GOT3 (cell line): ENCODE measurements at regions not wholly inside any gene's neighbourhood (a gene's known extent, or its start where the extent isn't known, plus 50 kb on each side); places are given as distances from the start of the nearest gene placed in this dataset.
"Not testable (repeated sequence)": the region's sequence is repeated elsewhere in the genome, so short reads cannot be mapped to it uniquely, and the experiment has no call there.

Experiments used
- DNase-seq: peaks from one replicate; lab custom pipeline; 2025; ENCODE audit warnings: mixed read lengths; lab: John Stamatoyannopoulos, UW

GRCh38 chr5:145450286-145450885 lies 384.8 kb downstream of the PRELID2 start:
- DNase-seq: no peak

DNA sequence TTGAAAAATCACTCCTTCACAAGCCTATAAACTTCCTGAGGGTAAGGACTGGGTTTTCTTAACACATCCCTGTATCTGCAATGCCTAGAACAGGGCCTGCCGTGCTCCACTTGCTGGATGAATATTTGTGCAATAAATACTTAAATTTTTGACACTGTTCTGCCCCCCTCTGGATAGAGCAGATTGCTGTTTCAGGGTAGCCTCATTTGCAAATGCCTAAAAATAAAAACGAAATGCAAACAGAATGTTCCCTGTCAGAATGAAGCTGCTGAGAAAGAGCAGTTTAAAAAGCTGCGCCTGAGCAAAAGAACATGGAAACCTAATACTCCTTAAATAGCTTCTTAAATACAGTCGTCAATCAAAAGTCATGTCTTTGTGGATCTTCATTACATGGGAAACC lies 385.3 kb downstream of the PRELID2 start:
- DNase-seq: no peak

DNA sequence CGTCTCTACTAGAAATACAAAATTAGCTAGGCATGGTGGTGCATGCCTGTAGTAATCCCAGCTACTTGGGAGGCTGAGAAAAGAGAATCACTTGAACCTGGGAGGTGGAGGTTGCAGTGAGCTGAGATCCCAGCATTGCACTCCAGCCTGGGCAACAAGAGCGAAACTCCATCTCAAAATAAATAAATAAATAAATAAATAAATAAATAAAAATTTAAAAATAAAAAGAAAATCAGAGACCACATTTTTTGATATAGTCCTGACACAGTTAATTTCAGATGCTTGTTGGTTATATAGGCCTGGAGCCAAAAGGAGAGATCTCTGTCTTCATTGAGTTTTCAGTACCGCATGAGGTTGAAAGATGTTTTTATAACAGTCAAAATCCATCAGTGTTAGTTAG lies 388.3 kb downstream of the PRELID2 start:
- not testable (repeated sequence) for DNase-seq

DNA sequence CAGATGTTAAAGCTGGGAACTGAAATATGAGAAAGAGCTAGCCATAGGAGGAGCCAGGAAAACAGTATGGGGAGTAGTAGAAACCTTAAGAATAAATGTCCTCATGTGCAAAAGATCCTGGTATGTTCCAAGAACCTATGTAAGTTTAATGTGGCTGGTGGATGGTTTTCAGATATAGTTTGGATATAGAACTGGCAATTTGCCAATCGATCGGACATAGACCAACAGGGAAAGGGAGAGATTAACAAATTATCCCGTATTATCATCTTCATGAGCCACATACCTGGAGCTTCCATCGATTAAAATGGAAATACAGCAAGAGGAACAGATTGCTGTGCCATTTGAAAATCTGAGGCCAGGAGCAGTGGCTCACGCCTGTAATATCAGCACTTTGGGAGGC lies 388.7 kb downstream of the PRELID2 start:
- no peak for DNase-seq

GRCh38 chr5:145445027-145445426 lies 390.1 kb downstream of the PRELID2 start:
- no peak for DNase-seq

GRCh38 chr5:145443964-145444363 lies 391.2 kb downstream of the PRELID2 start:
- no peak for DNase-seq

GRCh38 chr5:145443366-145443765 lies 391.8 kb downstream of the PRELID2 start:
- DNase-seq: no peak

- not testable (repeated sequence) for DNase-seq
Observed at GRCh38 chr5:145442661-145443060, 392.5 kb downstream of the PRELID2 start.

DNA sequence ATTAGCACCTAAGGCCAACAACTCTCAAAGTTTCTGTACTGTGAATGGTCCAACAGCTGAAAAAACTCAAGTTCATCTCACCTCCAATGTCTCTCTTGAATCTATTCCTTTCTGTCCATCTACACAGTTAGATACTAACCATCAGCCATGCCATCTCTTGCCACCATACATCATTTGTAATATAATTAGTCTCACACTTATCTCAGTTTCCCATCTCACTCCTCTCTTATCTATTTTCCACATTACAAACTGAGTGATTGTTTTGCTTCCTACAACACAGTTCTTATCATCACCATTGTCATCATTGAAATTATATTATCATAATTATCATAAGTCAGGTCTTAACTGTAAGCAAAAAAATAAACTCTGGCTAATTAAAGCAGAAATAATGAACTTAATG lies 393.9 kb downstream of the PRELID2 start:
- no peak for DNase-seq

DNA sequence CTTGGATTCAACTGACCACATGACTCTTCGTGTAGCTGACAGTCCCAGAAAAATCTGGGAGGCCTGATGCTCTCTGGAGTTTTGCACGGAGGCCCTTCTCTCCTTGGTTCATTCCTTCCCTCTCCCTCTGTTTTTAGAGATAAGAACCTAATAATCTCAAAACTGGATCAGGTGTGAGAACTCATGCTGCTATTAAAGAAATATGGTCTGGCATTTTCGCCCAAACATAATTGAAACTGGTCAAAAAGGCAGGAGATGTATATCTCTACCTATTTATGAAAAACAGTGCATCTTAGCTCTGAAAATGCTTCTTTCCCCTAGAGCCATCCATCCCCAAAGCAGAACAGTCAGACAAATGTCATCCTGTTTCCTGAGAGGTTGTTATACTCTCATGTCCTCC lies 397.5 kb downstream of the PRELID2 start:
- no peak for DNase-seq

- no peak for DNase-seq
Observed at GRCh38 chr5:145433077-145433476, 402.1 kb downstream of the PRELID2 start.

DNA sequence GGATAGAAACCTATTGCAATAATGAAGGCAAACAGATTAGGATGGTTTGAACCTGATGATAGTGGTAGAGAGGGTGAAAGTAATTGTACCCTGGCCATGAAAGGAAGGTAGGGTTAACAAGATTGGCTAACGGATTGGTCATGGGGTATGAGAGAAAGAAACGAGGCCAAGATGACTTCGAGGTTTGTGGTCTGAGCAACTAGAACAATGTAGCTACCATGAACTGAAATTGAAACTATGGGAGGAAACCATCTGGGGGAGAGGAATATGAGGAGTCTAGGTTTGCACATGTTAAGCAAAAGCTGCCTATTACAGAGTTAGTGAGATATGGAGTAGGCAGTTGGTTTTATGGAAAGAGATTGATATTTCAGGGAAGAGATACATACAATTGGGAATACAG lies 406.0 kb downstream of the PRELID2 start:
- no peak for DNase-seq

- DNase-seq: no peak
Observed at GRCh38 chr5:145408048-145408341, 427.1 kb downstream of the PRELID2 start.

DNA sequence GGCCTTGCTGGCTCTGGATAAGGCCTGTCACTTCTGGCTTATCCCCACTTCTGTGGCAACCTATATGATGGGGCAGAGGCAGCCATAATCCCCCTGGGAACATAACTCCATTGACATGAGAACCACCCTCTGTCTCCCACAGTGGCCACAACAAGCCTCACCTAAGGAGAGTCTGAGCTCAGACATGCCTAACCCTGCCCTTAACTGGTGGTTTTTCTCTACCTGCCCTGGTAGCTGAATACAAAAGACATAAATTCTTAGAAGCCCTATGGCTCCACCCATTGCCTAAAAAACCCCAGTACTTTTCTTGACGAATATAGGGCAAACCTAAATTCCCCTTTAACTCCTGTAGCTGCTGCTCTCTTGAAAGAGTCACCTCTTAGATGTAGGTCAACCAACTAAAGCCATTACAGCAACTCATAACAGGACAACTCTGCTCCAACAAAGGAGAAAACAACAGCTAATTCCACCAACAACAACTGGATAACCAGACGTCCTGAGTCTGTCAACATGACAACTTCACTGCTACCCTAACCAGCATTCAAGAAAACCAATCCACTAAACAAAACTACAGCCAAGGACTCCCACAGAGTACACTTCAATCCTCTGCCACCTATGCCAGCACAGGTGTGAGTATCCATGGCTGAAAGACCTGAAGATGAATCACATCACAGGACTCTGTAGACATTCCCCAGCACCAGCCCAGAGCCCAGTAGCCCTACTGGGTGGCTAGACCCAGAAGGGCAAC lies 427.7 kb downstream of the PRELID2 start:
- no peak for DNase-seq

GRCh38 chr5:145403992-145404391 lies 431.1 kb downstream of the PRELID2 start:
- DNase-seq: no peak

DNA sequence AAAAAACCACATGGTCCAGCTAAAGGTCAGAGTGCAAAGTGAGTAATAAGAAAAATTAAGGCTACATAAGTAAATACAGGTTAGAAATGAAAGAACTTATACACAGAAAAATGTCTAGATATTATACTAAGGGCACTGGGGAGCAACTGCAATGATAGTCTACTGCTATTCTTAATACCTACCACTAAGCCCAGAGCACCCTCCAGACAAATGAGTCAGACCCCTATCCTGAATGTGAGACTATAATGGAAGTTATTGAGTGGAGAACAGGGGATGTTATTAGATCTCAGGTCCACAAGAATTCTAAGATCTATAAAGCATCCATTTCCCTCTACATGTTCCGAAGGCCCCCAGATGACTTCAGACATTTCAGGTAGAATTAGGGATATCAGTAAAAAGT lies 438.3 kb downstream of the PRELID2 start:
- no peak for DNase-seq

DNA sequence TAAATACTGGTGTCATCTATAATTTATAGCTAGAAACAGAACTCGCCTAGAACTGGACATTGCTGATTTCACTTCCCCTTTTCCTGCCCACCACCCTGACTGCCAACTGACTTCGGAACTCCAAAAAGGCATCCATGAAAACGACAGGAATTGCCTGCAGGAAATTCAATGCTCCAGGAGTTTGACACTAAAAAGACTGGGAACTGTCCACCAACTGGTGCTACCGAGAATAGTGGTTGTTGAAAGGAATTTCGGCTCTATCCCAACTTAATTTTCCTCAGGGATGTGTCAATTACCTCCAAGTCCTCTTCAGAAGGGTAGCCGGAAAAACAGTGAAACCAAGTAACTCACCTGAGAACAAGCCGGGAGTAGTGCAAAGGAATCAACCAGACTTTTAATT lies 440.0 kb downstream of the PRELID2 start:
- not testable (repeated sequence) for DNase-seq

DNA sequence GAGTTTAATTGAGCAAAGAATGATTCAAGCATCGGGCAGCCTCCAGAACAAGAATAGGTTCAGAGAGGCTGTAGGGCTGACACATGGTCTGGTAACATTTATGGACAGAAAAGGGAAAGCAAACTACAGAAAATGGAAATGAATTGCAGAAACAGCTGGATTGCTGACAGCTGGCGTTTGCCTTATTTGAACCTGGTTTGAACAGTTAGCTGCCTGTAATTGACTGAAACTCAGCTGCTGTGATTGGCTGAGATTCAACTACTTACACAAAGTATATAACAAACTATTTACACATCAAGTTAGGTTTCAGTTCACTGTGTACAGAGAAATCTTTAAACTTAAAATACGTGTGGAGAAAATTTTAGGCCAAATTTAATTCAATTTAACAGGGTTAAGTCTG lies 441.7 kb downstream of the PRELID2 start:
- no peak for DNase-seq

DNA sequence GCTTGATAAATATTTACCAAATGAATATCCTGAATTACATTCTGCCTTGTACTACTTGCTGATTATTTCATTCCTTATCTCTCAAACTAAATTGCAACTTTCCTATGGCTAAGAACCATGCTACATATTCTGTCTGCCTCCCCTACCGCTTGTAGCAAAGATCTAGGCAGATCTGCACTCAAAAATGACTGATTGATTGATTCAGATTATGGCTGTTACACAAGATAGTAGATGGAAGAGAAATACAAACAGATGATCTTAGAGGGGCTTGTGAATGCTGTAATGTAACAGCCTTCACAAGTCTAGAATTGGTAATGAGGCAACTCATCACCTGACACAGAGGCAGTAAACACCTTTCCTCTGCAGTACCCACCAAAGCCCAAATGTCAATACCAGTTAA lies 446.1 kb downstream of the PRELID2 start:
- no peak for DNase-seq

GRCh38 chr5:145385276-145385675 lies 449.9 kb downstream of the PRELID2 start:
- no peak for DNase-seq

- DNase-seq: no peak
Observed at GRCh38 chr5:145378226-145378625, 456.9 kb downstream of the PRELID2 start.

DNA sequence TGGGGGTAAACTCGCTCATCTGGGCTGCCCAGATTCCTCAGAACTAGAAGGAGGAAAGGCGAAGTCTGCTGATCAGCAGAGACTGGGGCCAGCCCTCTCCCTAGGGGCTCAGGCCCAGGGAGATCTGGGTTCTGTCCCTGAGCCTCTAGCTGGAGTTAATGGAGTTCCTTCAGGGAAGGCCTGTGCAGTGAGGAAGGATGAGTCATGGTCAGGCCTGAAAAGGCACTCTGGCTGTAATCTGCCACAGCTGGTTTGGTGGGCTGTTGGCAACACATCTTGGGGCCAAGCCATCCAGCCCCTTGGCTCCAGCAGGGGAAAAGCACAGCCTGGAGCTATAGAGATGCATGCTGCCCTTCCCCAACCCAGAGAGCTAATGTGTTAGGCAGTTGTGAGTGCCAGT lies 459.6 kb downstream of the PRELID2 start:
- no peak for DNase-seq

GRCh38 chr5:145365464-145365863 lies 469.7 kb downstream of the PRELID2 start:
- DNase-seq: no peak

- DNase-seq: no peak
Observed at GRCh38 chr5:145362266-145362665, 472.9 kb downstream of the PRELID2 start.
